Endometrium (tissue), 2 donors: ENCODE measurements at regions not wholly inside any gene's neighbourhood (a gene's known extent, or its start where the extent isn't known, plus 50 kb on each side); places are given as distances from the start of the nearest gene placed in this dataset.
"Not testable (repeated sequence)": the region's sequence is repeated elsewhere in the genome, so short reads cannot be mapped to it uniquely, and the experiment has no call there.

Experiments used
- FAIRE-seq: peaks from 2 replicates; lab custom pipeline; 2012; peaks lifted over from hg19 to GRCh38; lab: Jason Lieb, UNC
- donor health status: control.
- donor health status: control.

DNA sequence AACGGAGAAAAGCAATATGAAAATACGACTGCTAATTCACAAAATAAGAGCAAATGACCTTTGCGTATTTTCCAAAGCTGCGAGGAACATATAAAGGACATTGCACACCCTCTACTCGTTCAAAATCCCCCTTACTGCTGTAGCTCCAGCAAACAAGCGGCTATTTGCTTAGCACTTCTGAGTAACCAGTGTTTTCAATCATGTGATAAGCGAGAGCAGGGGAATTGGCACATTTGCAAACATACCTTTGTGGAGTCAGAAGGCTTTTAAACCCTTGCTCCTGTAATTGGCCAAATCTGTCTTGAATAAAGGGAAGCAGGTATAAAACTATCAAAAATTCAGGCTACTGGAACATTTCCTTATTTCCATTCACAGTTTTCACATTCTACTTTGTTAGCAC lies 610.2 kb downstream of the UBE2NL start:
- no peak for FAIRE-seq

DNA sequence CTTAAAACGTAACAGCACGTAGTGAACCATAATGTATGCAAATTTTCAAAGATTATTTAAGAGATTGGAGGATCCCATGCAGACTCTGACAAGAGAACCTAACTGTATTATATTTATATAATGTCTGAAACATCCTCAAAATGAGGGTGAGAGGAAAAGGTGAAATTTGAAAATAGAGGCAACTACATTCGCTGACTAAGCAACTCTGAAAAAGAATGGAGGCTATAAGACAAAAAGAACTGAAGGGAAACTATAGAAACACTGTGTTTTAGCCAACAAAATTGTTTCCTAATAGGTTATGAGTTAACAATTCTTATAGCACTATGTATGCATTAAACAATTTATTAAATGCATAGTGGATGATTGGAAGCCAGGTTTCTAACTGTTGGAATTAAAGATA lies 648.0 kb downstream of the UBE2NL start:
- FAIRE-seq, result no peak

DNA sequence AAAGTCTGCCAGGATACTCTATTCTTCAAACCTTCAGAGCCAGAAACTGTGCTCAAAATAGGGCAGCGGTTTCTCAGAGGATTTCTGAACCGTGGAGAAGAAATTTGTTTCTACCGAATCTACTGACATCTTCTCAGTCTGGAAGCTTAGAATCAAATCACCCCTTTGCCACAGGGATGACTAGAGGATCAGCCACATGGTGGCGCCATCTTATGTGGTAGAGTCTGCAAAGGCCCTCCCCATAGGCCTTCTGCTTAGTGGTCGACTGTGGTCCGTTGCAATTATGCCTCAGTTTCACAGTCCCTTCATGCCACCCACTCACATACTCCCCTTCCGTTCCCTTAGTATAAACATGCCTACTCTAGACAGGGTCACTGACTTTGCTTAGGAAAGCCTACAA lies 680.7 kb upstream of the SPANXN1 start:
- FAIRE-seq, result no peak

DNA sequence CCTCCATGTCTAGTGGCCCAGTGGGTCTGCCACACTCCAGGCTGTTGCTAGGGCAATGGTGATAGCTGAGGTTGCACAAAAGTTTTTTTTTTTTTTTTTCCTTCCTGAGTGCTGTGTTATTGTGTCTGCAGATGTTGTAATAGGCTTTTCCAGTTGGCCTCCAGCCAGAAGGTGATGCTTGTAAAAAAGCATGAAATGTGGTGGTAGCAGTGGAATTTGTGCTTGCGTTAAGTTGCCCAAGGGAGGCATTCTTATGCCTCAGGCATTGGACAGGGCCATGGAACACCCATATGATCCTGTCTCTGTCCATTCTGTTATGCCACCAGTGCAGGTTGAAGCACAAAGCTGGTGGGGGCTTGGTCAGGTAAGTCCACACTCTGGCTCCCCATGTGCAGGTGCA lies 660.5 kb upstream of the SPANXN1 start:
- no peak for FAIRE-seq

DNA sequence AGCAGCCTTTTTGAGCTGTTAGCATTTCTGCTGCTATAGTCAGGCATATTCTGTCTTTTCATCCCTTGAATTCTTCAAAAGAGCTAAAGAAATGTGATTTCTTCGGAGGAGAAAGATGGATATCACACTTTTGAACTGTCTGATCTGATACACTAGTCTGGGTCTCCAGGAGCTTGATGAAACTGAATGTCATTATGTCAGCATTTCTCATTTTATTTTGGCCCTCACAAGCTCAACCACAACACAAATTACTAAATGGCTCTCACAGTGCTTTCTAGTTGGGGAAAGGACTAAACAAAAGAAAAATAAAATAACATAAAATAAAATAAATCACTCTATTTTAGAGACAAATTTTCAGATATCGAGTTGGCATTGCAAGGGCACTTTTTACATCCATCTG lies 655.3 kb upstream of the SPANXN1 start:
- FAIRE-seq, result no peak

DNA sequence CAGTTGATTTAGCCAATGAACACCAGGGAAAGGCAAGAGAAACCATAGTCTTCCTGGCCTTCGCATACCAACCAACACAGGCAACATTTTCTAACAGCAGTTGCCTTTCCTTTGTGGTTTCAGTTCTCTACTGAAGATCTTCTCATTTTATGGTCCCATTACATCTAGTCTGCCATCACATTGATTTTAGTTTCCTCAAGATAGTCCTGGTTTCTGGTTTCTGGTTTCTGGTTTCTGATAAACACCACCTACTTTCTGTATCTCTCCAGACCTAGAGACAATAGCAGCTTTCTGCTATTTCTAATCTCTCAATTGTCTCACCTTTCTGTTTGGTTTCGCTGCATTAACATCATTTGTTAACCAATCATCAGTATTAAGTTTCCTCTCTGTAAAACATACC lies 646.3 kb upstream of the SPANXN1 start:
- no peak for FAIRE-seq

DNA sequence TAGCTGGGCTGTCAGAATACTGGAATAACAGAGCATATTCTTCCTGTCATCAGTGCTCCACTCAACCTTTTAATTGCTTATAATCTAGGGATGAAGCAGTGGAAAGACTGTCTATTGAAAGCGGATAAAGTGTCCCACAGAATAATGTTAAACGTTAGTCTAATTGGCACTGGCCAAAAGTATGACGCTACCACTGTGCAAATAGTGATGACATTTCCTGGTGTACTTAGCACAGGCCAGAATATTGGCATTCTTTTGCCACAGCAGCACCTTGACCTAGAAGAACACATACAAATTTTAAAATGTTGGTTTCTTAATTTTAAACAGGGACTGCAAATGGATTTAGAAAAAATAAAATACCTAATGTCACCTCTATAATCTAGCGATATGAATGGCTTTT lies 635.2 kb upstream of the SPANXN1 start:
- no peak for FAIRE-seq

DNA sequence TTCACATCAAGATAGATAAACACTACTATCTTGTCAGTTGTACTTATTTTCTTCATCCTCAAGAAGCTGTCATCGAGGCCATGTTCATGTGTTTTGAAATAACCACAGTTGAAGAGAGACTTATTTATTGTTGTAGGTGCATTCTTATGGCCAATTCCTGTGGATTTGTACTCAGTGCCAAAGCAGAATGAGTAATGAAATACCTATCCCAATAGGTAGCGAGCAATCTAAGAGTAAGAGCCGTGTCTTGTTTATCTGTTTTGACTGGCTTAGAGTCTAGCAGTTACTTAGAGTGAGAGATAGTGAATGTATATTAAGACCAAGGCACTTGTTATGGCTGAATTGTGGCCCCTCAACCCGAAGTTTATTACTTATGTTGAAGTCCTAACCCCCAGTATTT lies 631.0 kb upstream of the SPANXN1 start:
- FAIRE-seq, result no peak

DNA sequence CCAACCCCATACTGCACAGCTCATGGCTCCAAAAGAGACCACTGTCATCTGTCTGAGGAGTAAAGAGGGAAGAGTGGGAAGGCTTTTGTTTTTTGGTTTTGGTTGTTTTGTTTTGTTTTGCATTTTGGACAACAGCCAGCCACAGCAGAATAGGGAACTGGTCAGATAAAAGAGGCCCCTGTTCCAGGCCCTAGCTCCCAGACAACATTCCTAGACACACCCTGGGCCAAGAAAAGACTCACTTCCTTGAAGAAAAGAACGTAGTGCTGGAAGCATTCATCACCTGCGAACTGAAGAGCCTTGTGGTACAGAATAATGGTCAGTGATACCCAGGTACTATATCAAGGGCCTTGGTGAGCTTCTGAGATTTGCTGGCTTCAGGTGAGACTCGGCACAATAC lies 619.4 kb upstream of the SPANXN1 start:
- FAIRE-seq, result no peak

DNA sequence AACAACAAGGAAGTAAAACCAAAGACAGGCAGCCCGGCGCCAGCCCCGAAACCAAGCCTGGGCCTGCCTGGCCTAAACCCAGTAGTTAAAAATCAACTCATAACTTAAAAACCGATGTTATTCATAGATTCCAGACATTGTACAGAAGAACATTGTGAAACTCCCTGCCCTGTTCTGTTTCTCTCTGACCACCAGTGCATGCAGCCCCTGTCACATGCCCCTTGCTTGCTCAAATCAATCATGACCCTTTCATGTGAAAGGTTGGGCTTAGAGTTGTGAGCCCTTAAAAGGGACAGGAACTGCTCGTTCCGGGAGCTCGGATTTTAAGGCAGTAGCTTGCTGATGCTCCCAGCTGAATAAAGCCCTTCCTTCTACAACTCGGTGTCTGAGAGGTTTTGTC lies 612.9 kb upstream of the SPANXN1 start:
- not testable (repeated sequence) for FAIRE-seq

DNA sequence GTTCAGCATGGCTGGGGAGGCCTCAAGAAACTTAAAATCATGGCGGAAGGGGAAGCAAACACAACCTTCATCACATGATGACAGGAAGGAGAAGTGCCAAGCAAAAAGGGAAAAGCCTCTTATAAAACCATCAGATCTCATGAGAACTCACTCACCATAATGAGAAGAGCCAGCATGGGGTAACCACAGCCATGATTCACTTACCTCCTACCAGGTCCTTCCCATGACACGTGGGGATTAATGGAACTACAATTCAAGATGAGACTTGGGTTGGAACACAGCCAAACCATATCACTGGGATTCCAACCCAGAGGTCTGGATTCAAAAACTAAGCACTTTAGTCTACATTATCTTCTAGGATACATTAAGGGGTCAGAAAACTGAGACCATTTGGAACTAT lies 609.6 kb upstream of the SPANXN1 start:
- FAIRE-seq, result no peak

DNA sequence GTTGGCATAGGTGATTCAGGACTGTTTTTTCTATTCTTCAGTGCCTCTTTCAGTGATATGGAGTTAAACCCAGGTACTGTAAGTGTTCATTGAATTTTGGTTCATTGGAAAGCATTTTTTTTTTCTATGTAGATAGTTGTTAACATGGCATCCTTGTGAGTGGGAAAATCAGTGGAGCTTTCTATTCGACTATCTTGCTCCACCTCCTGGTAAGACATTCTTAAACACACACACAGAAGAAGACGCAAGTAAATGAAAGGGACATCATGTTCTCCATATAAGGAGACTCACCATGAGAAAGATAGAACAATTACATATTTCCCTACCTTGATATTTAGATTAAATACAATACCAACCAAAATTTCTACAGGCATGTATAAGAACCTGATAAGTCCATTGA lies 598.5 kb upstream of the SPANXN1 start:
- no peak for FAIRE-seq

DNA sequence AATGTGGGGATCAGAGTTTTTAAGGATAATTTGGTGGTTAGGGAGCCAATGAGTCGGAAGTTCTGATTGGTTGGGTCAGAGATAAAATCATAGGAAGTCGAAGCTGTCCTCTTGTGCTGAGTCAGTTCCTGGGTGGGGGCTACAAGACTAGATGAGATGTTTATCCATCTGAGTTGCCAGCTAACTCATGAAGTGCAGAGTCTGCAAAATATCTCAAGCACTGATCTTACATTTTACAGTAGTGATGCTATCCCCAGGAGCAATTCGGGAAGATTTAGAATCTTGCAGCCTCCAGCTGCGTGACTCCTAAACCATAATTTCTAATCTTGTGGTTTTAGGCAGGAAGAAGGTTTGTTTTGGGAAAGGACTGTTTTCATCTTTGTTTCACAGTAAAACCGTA lies 565.8 kb upstream of the SPANXN1 start:
- FAIRE-seq, result no peak

DNA sequence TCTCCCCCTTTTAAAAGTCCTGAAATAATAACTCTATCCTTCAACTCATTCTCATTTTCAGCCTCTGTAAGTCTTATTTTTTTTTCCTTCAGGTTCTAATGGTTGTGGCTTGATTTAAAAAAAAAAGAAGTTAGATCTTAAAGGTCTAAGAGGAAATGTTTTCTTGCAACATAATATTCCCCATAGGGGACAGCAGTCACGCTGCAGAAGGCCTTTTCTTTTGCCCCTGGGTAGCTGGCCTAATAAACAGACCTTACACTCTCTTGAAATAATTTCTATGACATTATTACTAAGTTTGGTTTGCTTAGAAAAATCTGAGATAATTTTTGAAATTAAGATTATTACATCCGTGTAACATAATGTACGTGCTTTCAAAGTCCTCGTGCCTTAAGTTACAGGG lies 564.1 kb upstream of the SPANXN1 start:
- FAIRE-seq, result no peak

DNA sequence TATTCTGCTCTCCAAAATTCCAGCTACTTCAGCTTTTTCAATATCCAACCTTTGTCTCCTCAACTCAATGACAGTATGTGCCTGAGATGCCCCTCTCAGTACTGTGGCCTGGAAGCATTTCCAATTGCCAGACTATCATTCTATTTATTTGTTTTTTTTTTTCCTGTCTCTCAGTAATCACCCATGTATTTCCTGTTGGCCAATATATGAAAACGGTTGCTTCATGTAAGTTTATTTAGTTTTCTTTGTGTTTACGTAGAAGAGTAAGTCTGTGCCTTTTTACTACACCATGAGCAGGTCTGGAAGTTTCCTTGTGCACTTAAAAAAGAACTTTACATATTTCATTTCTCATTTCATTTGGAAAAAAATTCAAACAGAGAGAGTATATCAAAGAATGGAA lies 537.5 kb upstream of the SPANXN1 start:
- FAIRE-seq, result no peak

DNA sequence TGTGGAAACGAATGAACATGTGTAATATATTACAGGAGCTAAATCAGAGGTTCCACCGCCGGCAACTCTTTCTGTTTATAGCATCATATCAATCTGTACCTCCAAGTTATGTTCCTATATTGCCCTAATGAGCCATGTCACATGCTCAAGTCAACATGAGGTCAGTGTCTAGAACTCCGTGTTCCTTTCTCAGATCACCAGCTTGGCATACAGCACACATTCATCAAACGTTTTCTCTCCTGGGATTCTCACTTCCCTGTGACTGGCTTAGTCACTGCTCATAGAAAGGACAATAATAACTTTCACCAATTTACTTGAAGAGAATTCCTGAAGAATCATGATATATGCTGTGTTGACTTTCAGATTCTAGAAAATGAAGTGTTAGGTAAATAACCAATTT lies 532.0 kb upstream of the SPANXN1 start:
- FAIRE-seq, result no peak

DNA sequence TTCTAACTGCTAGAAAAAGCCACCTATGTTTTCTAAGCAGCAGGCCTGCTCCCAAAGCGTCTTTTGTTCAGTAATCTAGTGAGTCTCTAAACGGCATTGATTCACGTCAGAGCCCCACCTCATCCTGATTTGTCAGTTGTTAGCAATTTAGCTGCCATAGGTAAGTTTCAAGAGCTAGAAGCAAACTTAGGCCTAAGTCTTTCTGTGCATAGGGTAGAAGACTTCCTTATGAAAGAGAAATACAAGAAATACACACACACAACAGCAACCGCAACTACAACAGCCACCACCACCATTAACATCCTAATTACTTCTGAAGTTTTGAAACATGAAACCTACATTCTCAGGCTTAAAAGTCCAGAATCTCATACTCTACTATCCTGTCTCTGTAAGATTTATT lies 531.1 kb upstream of the SPANXN1 start:
- FAIRE-seq, result no peak

DNA sequence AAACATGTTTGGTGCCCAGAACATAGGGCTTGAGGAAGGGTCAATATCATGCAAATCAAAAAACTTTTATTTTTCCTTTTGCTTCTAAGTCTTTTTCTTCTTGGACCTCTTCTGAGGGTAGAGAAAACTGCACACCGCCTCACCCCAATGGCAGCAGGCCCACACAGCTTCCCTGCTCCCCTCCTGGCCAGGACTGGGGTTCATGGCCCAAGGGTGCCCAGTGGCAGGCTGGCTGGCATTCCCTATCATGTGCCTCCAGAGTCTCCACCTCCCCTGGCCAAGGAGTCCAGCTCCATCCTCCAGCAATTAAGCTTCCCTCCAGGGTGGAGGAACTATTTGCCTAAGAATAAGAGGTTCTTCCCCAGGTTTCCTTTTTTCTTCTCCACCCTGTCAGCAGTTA lies 529.6 kb upstream of the SPANXN1 start:
- FAIRE-seq, result no peak

DNA sequence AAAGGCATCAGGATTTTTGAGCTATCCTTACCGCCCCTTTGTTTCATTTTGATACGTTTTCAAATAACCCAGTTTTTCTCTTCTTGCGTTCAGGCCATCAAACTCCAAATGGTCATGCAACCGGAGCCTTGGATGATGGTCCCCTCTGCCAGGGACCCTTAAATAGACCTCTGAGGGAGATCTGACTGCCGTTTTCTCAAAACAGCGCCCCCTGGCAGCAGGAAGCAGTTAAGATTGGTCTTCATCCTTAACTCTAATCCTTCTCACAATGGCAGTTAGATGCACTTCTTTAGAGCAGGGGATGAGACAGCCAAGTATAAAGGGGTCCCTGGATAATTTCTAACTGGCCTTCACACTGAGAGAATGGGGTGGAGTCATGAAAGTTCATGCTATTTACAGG lies 525.0 kb upstream of the SPANXN1 start:
- no peak for FAIRE-seq

DNA sequence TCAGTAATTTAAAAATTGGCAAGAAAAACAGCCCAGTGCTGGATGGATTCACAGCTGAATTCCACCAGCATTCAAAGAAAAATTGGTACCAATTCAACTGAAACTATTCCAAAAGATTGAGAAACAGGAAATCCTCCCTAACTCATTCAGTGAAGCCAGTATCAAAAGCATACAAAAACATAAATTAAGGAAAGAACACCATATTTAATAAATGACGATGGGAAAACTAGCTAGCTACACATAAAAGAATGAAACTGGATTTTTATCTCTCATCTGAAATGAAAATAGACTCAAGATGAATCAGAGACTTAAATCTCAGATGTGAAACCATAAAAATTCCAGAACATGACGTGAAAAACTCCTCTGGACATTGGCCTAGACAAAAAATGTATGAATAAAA lies 516.8 kb upstream of the SPANXN1 start:
- peak; percentile 84 for FAIRE-seq

DNA sequence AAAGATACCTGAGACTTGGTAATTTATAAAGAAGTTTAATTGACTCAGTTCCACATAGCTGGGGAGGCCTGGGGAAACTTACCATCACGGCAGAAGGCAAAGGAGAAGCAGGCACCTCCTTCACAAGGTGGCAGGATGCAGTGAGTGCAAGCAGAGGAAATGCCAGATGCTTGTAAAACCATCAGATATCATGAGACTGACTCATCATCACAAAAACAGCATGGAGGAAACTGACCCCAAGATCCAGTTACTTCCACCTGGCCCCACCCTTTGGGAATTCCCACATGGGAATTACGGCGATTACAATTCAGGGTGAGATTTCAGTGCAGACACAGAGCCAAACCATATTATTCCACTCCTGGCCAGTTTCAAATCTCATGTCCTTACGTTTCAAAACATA lies 514.7 kb upstream of the SPANXN1 start:
- no peak for FAIRE-seq

DNA sequence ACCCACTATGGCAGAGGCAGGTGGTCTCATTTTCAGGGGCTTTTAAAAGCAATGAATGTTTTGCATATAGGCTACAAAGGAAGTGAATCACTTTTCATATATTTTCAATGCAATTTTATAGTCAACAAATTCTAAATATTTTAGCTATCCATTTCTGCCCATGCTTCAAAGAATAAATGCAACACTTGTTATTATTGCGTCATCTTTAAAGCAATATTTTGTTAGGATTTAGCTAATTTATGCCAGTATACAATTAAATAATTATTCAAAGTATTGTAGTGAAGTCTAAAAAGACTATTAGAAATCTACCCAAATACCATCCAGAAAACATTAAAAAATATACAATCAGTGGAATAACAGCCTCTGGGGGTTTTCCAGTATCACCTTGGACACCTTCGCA lies 509.1 kb upstream of the SPANXN1 start:
- no peak for FAIRE-seq

DNA sequence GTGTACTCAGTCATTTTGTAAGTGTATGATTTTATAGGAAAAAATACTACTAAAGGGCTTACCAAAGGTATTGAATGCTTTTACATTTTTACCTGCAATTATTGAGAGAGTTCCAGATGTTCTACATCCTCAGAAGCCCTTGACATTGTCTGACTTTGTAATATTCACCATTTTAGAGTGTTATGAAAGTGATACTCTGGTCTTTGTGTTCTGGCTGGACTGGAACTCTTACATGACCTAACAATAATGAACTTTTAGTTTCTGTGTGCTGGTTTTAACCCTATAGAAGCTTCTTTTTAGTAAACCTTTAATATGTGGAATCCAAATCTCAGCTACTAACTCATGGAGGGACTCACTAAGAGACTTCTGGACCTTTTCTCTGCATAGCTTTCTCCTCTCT lies 478.8 kb upstream of the SPANXN1 start:
- no peak for FAIRE-seq

DNA sequence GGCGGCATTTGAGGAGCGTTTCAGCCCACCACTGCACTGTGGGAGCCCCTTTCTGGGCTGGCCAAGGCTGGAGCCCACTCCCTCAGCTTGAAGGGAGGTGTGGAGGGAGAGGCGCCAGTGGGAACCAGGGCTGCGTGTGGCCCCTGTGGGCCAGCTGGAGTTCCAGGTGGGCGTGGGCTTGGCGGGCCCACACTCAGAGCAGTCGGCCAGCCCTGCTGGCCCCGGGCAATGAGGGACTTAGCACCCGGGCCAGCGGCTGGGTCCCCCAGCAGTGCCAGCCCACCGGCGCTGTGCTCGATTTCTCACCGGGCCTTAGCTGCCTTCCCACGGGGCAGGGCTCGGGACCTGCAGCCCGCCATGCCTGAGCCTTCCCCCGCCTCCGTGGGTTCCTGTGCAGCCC lies 463.8 kb upstream of the SPANXN1 start:
- FAIRE-seq, result not testable (repeated sequence)

DNA sequence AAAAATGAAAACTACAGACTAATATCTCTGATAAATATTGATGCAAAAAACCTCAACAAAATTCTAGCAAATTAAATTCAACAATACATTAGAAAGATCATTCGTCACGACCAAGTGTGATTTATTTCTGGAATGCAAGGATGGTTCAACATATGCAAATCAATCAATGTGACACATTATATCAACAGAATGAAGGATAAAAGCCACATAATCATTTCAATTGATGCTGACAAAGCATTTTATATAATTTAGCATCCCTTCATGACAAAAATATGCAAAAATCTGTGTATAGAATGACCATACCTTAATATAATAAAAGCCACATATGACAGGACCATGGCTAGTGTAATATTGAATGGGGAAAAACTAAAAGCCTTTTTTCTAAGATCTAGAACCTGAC lies 457.2 kb upstream of the SPANXN1 start:
- FAIRE-seq, result no peak

DNA sequence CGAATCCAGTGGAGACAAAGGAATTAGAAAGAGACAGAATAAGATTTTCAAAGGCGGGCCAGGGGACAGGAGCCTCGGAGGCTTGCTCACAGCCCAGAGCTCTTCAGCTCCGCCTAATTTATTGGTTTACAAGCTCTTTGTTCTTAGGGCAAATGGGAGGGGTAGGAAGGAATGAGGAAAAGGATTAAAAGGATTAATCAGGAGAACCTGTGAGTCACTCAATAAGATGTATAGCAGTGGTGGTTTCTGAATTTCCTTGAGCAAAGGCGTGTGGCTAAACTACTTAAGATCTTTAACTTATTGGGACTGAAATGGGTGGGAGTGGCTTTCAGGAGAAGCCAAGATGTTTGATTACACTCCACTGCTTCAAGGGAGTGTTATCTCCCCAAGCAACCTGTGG lies 456.0 kb upstream of the SPANXN1 start:
- FAIRE-seq, result no peak
